ENCODE measurements at regions not wholly inside any gene's neighbourhood (a gene's known extent, or its start where the extent isn't known, plus 50 kb on each side); places are given as distances from the start of the nearest gene placed in this dataset.
A peak's percentile ranks its signal among the peaks of the same experiment; 100 is the strongest.

DNA sequence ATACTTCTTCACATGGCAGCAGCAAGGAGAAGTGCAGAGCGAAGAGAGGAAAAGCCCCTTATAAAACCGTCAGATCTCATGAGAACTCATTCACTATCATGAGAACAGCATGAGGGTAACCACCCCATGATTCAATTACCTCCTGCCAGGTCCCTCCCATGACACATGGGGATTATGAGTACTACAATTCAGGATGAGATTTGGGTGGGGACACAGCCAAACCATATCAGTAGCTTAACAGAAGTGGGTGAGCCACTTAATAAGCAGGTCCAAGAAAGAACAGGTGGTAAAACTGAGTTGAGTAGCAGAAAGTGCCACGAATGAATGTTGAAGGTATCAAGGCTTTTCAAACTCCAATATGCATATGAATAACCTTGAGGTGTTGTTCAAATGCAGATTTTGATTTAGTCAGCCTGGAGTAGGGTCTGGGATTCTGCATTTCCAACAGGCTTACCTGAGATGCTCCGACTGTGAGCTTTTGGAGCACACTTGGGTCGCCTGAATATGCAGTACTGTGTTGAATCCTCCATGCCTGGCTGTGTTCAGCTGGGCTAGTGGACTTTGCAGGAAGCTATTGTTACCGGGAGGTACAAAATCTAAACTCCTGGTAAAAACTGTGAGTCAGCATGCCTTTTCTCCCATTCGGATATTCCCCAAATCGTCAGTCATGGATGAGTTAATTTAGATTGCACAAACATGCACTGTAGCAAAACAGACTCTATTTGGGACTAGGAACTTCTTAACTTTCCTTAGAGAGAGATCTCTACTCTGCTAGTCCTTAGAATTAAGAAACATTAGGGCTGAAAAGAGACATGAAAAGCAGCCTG lies 69.0 kb upstream of the PRKCQ start:
- DNase-seq (ENCODE audit: low read depth, low spot score) = no peak

DNA sequence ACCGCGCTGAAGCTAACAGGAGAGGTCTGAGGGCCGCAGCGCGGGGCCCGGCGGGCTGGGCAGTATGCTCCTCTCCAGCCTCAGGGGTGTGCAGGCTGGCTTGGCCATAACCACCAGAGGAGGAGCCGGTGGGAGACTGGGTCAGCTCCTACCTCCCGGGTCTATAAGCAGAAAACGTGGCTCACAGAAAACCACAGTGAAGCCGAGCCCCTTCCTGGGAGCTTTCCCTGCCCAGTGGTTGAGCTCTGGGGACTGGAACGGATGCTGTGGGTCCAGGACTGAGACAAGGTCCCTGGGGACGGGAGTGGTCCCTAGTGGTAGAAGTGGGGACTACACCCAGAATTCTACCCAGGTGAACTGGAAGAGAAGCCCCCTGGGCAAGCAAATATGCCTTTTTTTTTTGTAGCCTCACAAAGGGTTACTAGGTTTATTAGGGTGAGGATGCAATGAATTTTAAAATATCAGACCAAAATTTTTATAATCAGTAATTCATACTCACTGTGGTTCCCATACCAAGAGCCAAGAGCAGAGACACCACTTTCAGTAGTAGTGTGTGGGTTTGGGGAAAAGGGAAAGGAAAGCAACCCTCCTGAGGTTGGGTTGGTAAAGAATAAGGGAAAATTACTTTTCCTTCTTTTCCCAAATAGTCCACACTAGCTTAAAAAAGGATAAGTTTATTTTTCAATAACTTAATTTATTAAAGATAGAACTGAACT lies 67.9 kb upstream of the PRKCQ start:
- peak; percentile 54 for DNase-seq (ENCODE audit: low read depth, low spot score)

DNA sequence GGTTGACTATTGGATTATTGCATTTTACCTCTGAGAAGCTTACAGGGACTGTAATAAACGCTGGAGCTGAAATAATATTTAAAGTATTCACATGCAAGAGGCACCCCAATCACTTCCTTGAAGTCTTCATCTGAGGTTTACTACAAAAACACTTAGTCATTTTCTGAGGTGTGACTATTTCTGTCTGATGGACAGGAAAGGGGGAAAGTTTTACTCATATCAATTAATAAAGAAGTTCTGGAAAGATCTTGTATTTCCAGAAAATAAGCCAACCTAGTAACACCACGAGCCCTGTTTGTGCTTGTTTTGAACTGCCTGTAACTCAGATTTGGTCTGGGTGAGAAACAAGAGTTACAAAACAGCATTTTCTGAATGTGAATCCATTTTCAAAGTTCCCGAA lies 63.9 kb upstream of the PRKCQ start:
- no peak for DNase-seq (ENCODE audit: low read depth, low spot score)

DNA sequence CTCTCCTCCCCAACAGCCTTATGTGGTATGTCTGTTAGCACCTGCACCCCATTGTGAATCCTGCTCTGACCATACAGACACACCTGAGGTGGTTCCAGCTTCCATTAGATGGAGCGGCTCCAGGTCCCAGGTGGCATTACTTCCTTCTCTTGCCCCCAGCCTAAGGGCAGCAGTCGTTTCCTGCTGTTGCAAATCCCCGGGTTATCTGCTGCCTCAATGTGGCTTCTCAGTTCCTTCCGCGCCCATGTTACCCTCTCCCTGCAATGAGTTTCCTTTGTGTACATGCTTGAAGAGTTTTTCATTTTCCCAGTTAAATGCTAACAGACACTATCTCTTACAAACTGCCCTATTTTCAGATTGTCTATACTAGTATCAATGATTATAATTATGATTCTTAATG lies 62.8 kb upstream of the PRKCQ start:
- DNase-seq (ENCODE audit: low read depth, low spot score) = no peak

DNA sequence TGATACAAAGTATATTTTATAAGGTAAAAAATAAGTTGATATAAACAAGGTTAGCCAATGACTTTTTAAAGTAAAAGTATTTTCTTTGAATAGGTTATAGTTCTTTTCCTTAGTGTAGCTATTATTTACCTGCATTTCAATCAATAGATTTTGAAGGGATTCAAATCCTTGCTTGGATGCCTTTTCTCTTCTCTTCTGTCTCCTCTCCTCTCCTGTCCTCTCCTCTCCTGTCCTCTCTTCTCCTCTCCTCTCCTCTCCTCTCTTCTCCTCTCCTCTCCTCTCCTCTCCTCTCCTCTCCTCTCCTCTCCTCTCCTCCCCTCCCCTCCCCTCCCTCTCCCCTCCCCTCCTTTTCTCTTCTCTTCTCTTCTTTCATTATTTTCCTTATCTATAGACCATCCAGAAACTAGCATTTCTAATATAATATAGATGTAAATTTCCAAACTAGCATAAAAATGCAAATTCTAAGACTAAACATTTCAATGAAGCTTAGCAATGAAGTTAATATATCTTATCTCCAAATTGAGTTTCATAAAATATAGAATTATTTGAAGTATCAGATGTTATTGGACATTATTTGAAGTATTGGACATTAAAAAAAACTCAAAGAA lies 60.5 kb upstream of the PRKCQ start:
- no peak for DNase-seq (ENCODE audit: low read depth, low spot score)

DNA sequence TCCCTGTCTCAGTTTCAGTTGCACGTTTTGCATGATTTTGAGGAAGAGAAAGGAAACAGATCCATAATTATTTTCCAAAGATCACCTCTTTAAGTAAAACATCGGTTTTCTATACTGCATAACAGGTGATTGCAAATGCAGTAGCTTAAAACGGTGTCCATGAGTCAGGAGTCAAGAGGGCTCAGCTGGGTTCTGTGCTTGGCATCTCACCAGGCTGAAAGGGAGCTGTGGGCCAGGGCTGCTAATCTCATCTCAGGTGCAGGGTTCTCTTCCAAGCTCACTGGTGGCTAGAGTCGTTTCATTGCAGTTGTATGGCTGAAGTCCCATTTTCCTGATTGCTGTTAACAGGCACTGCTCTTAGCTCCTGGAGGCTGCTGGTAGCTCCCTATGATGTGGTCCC lies 57.0 kb upstream of the PRKCQ start:
- DNase-seq (ENCODE audit: low read depth, low spot score) = no peak

DNA sequence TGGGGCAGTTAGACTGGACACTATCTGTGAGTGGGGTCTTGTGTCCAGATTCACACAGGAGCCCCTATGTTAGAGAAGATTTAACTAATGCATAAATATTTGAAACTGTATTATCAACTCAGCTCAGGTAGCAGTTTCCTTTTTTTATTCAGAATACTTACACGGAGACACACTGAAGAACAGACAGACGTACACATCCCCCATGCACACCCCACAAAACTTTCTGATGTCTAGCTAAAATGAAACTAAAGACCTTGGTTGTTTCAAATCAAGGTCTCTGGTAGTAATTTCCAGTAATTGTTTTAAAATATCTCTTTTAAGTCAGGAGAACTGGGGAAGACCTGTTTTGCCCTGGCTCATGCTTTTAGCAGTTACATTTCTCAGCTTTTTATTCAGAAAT lies 55.7 kb upstream of the PRKCQ start:
- no peak for DNase-seq (ENCODE audit: low read depth, low spot score)
